ENCODE measurements at regions not wholly inside any gene's neighbourhood (a gene's known extent, or its start where the extent isn't known, plus 50 kb on each side); places are given as distances from the start of the nearest gene placed in this dataset.

GRCh38 chr2:118639371-118639770, 208.1 kb downstream of the EN1 start:
- DNase-seq (ENCODE audit: extremely low spot score) = peak; percentile 90
- no peak overlapping the region for H3K27ac ChIP-seq (replicated peaks in 1 of 4)
- H3K4me3 ChIP-seq = no peak overlapping the region
- no peaks in the 10 kb centered on the region for H3K27me3 ChIP-seq
- TF ChIP-seq EP300 (IDR thresholded peaks at IDR 0.05) (no peak), POLR2A (IDR thresholded peaks at IDR 0.05; ENCODE audit: low read depth) (no peak), POLR2AphosphoS5 (IDR thresholded peaks at IDR 0.05) (no peak), CTCF (IDR thresholded peaks at IDR 0.05) (no peak)
- intact Hi-C loops (cut with DNase I) = no loop called here
- WGBS = 81% methylated on average over 2 of the region's 2 CpGs
- no peaks in the 10 kb centered on the region for H3K4me1 ChIP-seq
- H3K9me3 ChIP-seq = no peaks in the 10 kb centered on the region
- no peaks in the 10 kb centered on the region for H3K36me3 ChIP-seq

DNA sequence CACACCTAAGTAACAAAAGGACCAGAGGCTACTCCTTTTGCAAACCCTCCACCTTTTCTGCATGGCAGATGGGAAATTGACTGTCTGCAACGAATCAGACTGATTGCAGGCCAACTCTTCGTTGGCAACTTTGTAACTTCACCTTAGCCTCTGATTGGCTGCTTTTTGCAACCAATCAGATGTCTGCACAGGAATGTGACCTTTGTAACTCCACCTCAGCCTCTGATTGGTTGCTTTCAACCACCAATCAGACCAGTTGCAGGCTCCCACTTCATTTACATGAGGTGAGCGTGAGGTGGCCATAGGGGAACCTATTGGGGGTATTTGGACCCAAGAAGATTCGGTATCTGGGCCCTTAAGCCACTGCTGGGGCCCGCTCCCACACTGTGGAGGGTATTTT, 209.0 kb downstream of the EN1 start:
- H3K27me3 ChIP-seq = peaks cover 0 to 2% (median 0%) of the 10 kb centered on the region in 4 donors
- no peaks in the 10 kb centered on the region for H3K9me3 ChIP-seq
- H3K4me3 ChIP-seq = no peak overlapping the region
- DNase-seq (ENCODE audit: extremely low spot score) = no peak
- intact Hi-C loops (cut with DNase I) = no loop called here
- no peaks in the 10 kb centered on the region for H3K36me3 ChIP-seq
- WGBS = 76% methylated on average over 5 of the region's 5 CpGs
- H3K27ac ChIP-seq (replicated peaks in 1 of 4) = no peak overlapping the region
- TF ChIP-seq POLR2AphosphoS5 (IDR thresholded peaks at IDR 0.05) (no peak), CTCF (IDR thresholded peaks at IDR 0.05) (no peak), POLR2A (IDR thresholded peaks at IDR 0.05; ENCODE audit: low read depth) (no peak), EP300 (IDR thresholded peaks at IDR 0.05) (no peak)
- H3K4me1 ChIP-seq = no peaks in the 10 kb centered on the region

DNA sequence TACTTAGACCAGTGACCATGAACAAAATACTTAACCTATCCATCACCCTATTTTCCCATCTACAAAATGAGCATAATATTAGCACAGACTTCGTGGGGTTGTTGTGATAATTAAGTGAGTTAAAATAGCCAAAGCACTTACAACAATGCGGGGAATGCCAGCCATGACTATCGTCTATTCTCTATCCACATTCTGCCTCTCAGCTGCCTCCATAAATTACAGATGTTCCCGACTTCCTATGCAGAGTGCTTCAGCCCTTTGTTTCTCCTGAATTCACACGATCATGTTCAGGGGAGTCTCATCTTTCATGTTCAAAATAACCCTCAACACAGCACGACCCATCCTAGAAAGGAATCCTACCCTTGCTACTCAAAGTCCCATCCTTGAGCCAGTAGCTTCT, 211.6 kb downstream of the EN1 start:
- Histone ChIP-seq H3K4me3 (no peak overlapping the region), H3K4me1 (no peaks in the 10 kb centered on the region), H3K36me3 (no peaks in the 10 kb centered on the region), H3K27me3 (peaks cover 0 to 9% (median 0%) of the 10 kb centered on the region in 4 donors), H3K27ac (replicated peaks in 1 of 4) (no peak overlapping the region), H3K9me3 (no peaks in the 10 kb centered on the region)
- intact Hi-C loops (cut with DNase I) = no loop called here
- WGBS = 34% methylated on average over 6 of the region's 6 CpGs
- TF ChIP-seq CTCF (IDR thresholded peaks at IDR 0.05) (no peak), EP300 (IDR thresholded peaks at IDR 0.05) (no peak), POLR2A (IDR thresholded peaks at IDR 0.05; ENCODE audit: low read depth) (no peak), POLR2AphosphoS5 (IDR thresholded peaks at IDR 0.05) (no peak)
- no peak for DNase-seq (ENCODE audit: extremely low spot score)

GRCh38 chr2:118634876-118635275, 212.6 kb downstream of the EN1 start:
- intact Hi-C loops (cut with DNase I) = no loop called here
- H3K4me3 ChIP-seq = no peak overlapping the region
- H3K27me3 ChIP-seq = peaks cover 0 to 9% (median 0%) of the 10 kb centered on the region in 4 donors
- H3K9me3 ChIP-seq = no peaks in the 10 kb centered on the region
- 70% methylated on average over 3 of the region's 3 CpGs for WGBS
- no peaks in the 10 kb centered on the region for H3K4me1 ChIP-seq
- no peak for DNase-seq (ENCODE audit: extremely low spot score)
- H3K27ac ChIP-seq (replicated peaks in 1 of 4) = no peak overlapping the region
- no peak for TF ChIP-seq POLR2A (IDR thresholded peaks at IDR 0.05; ENCODE audit: low read depth)
- TF ChIP-seq CTCF (IDR thresholded peaks at IDR 0.05) = no peak
- TF ChIP-seq POLR2AphosphoS5 (IDR thresholded peaks at IDR 0.05) = no peak
- TF ChIP-seq EP300 (IDR thresholded peaks at IDR 0.05) = no peak
- no peaks in the 10 kb centered on the region for H3K36me3 ChIP-seq

GRCh38 chr2:118633371-118634018, 214.0 kb downstream of the EN1 start:
- H3K4me1 ChIP-seq = no peaks in the 10 kb centered on the region
- no peaks in the 10 kb centered on the region for H3K9me3 ChIP-seq
- no peak for TF ChIP-seq POLR2AphosphoS5 (IDR thresholded peaks at IDR 0.05)
- TF ChIP-seq CTCF (IDR thresholded peaks at IDR 0.05) = no peak
- no peak for TF ChIP-seq POLR2A (IDR thresholded peaks at IDR 0.05; ENCODE audit: low read depth)
- no peak for TF ChIP-seq EP300 (IDR thresholded peaks at IDR 0.05)
- H3K4me3 ChIP-seq = no peak overlapping the region
- DNase-seq (ENCODE audit: extremely low spot score) = peak; percentile 90
- no peaks in the 10 kb centered on the region for H3K36me3 ChIP-seq
- intact Hi-C loops (cut with DNase I) = no loop called here
- peaks cover 0 to 9% (median 0%) of the 10 kb centered on the region in 4 donors for H3K27me3 ChIP-seq
- 84% methylated on average over 9 of the region's 9 CpGs for WGBS
- H3K27ac ChIP-seq (replicated peaks in 1 of 4) = no peak overlapping the region

Data from esophagus muscularis mucosa (tissue), 4 donors.